Panc1 (cell line): ENCODE measurements at regions not wholly inside any gene's neighbourhood (a gene's known extent, or its start where the extent isn't known, plus 50 kb on each side); places are given as distances from the start of the nearest gene placed in this dataset.

Source experiments
- ATAC-seq: fragments of 200-7000 bp; cut with Tn5 transposase; 2 replicates; pipeline ENCODE4 v1.9.1; 2020; ENCODE audit warnings: mild to moderate bottlenecking, moderate library complexity
- BruUV-seq: library from RNA; stranded (reverse); fragments of 400-500 nt; replicated peaks from 2 replicates; lab custom pipeline; 2021; lab: Mats Ljungman, UMichigan
- CTCF ChIA-PET: fragments of 300-600 bp; sonication (Branson Sonifier 250); formaldehyde crosslinking; loops from one replicate; lab custom pipeline; 2022; ENCODE audit warnings: antibody characterized with exemption; lab: Charles Lee
- POLR2A ChIA-PET: fragments of 300-600 bp; sonication (Branson Sonifier 250); formaldehyde crosslinking; loops from one replicate; lab custom pipeline; 2022; ENCODE audit warnings: antibody characterized with exemption; lab: Charles Lee
- DNase-seq: peaks from one replicate; pipeline ENCODE4 v3.0.0-alpha.2; 2010; ENCODE audit warnings: low read depth, low spot score
- H3K27ac ChIP-seq: 2 replicates; pipeline ENCODE4 v1.5.1; 2011; ENCODE audit warnings: mild to moderate bottlenecking, low read length, inconsistent platforms
- H3K27me3 ChIP-seq: fragments of 200-500 bp; sonication (Bioruptor generic); 2 replicates; pipeline ENCODE4 v1.6.0; 2014; ENCODE audit warnings: low read length, inconsistent platforms; ENCODE audit not compliant: control insufficient read depth, insufficient read depth
- H3K36me3 ChIP-seq: fragments of 200-500 bp; sonication (Bioruptor generic); 2 replicates; pipeline ENCODE4 v1.5.1; 2014; ENCODE audit warnings: inconsistent platforms, mild to moderate bottlenecking, low read length, moderate library complexity; ENCODE audit not compliant: control insufficient read depth, insufficient read depth
- H3K4me1 ChIP-seq: 2 replicates; pipeline ENCODE4 v1.5.1; 2011; ENCODE audit warnings: inconsistent platforms, mild to moderate bottlenecking, low read length, moderate library complexity; ENCODE audit not compliant: control insufficient read depth, insufficient read depth
- H3K4me3 ChIP-seq, 2 experiments: 2 replicates each; pipeline ENCODE4 v1.5.1; 2011 to 2012; ENCODE audit warnings: low read depth in 2 of 2, low read length in 2 of 2, mild to moderate bottlenecking in 2 of 2, inconsistent platforms in 1 of 2, moderate library complexity in 1 of 2
- H3K9me3 ChIP-seq: fragments of 200-500 bp; sonication (Bioruptor generic); 2 replicates; pipeline ENCODE4 v1.5.1; 2014; ENCODE audit warnings: low read depth, mild to moderate bottlenecking, inconsistent platforms, low read length, moderate library complexity; ENCODE audit not compliant: control insufficient read depth, insufficient read depth
- POLR2AphosphoS5 ChIP-seq: IDR thresholded peaks from 2 replicates; pipeline ENCODE4 v1.6.1; 2012; ENCODE audit warnings: mild to moderate bottlenecking, low read depth, low read length, moderate library complexity
- SIN3A ChIP-seq: IDR thresholded peaks from 2 replicates; pipeline ENCODE4 v1.6.1; 2012; ENCODE audit warnings: low read depth, mild to moderate bottlenecking, low read length, moderate library complexity, borderline replicate concordance; ENCODE audit not compliant: insufficient read depth
- TCF7L2 ChIP-seq: IDR thresholded peaks from 2 replicates; pipeline ENCODE4 v1.6.1; 2011; ENCODE audit warnings: mild to moderate bottlenecking, low read depth, low read length, inconsistent platforms
- in situ Hi-C: cut with HindIII; loops from 2 replicates; pipeline ENCODE4 v1.10.0; 2016; ENCODE audit warnings: low sequenced_read_pairs, low pct_unique_long_range_greater_than_20kb
- intact Hi-C: fragments of 100-400 bp; cut with micrococcal nuclease; formaldehyde crosslinking; loops from one replicate; pipeline ENCODE4 v1.10.0; 2022; ENCODE audit not compliant: unreplicated experiment
- TF ChIP-seq, protein P1 (sequence below): fragments of 450-650 bp; IDR thresholded peaks from 2 replicates; pipeline ENCODE4 v1.5.1; 2017; ENCODE audit warnings: mild to moderate bottlenecking
- TF ChIP-seq, protein P2 (sequence below), 2 experiments: IDR thresholded peaks; 2 replicates each; pipeline ENCODE4 v1.6.1; 2011 to 2012; ENCODE audit warnings: low read depth in 2 of 2, control low read depth in 1 of 2, low read length in 1 of 2, mild to moderate bottlenecking in 1 of 2, moderate library complexity in 1 of 2; ENCODE audit not compliant: insufficient read depth in 1 of 2

DNA sequence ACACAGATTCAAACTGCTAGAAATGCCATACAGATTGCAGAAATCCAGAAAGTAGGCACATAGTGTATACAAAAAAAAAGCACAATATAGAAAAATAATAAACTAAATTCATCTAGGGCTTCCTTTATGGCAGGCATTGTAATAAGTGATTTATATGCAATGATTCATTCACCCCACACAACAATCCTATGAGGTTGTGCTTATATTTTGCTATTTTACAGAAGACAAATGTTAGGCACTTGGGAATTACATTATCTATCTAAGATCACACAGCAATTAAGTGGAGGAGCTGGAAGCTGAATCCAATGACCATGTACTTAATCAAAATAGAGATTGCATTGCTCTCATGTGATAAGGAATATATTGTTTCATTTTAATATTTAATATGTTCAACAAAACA, 225.7 kb upstream of the KCNK2 start:
- intact Hi-C loops = no loop called here
- Histone ChIP-seq H3K9me3 (no peaks in the 10 kb centered on the region), H3K27ac (no peak overlapping the region), H3K36me3 (no peaks in the 10 kb centered on the region), H3K4me3 (no peak overlapping the region), H3K27me3 (no peaks in the 10 kb centered on the region), H3K4me1 (no peaks in the 10 kb centered on the region)
- BruUV-seq = no TSS peak
- CTCF ChIA-PET = no interaction called here
- TF ChIP-seq, protein P1, sequence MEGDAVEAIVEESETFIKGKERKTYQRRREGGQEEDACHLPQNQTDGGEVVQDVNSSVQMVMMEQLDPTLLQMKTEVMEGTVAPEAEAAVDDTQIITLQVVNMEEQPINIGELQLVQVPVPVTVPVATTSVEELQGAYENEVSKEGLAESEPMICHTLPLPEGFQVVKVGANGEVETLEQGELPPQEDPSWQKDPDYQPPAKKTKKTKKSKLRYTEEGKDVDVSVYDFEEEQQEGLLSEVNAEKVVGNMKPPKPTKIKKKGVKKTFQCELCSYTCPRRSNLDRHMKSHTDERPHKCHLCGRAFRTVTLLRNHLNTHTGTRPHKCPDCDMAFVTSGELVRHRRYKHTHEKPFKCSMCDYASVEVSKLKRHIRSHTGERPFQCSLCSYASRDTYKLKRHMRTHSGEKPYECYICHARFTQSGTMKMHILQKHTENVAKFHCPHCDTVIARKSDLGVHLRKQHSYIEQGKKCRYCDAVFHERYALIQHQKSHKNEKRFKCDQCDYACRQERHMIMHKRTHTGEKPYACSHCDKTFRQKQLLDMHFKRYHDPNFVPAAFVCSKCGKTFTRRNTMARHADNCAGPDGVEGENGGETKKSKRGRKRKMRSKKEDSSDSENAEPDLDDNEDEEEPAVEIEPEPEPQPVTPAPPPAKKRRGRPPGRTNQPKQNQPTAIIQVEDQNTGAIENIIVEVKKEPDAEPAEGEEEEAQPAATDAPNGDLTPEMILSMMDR = no peak
- TF ChIP-seq TCF7L2 (no peak), SIN3A (no peak), POLR2AphosphoS5 (no peak)
- TF ChIP-seq, protein P2, sequence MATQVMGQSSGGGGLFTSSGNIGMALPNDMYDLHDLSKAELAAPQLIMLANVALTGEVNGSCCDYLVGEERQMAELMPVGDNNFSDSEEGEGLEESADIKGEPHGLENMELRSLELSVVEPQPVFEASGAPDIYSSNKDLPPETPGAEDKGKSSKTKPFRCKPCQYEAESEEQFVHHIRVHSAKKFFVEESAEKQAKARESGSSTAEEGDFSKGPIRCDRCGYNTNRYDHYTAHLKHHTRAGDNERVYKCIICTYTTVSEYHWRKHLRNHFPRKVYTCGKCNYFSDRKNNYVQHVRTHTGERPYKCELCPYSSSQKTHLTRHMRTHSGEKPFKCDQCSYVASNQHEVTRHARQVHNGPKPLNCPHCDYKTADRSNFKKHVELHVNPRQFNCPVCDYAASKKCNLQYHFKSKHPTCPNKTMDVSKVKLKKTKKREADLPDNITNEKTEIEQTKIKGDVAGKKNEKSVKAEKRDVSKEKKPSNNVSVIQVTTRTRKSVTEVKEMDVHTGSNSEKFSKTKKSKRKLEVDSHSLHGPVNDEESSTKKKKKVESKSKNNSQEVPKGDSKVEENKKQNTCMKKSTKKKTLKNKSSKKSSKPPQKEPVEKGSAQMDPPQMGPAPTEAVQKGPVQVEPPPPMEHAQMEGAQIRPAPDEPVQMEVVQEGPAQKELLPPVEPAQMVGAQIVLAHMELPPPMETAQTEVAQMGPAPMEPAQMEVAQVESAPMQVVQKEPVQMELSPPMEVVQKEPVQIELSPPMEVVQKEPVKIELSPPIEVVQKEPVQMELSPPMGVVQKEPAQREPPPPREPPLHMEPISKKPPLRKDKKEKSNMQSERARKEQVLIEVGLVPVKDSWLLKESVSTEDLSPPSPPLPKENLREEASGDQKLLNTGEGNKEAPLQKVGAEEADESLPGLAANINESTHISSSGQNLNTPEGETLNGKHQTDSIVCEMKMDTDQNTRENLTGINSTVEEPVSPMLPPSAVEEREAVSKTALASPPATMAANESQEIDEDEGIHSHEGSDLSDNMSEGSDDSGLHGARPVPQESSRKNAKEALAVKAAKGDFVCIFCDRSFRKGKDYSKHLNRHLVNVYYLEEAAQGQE (IDR thresholded peaks at IDR 0.05; ENCODE audit: insufficient read depth in 1 of 2, low read depth in 2 of 2, low read length in 1 of 2) = no peak
- DNase-seq (no peak), ATAC-seq (no peak)
- in situ Hi-C loops = no loop called here
- POLR2A ChIA-PET = no interaction called here

DNA sequence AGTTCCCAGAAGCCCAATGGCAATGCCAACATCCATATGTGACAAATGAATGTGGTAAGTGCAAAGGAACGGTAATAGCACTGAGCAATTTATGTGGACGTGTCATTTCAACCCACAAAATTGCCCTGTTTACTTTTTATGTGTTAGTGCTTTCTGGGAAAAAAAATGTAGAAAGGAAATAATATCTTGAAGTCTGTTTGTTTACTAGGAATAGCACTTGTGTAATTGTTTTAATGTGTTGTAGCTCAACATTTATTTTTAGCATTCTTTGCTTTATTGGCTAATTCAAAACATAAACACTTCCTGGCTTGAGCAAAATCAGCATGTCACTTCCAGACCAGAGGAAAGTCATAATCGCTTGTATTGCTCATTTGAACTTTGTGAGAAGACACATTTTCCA, 224.8 kb upstream of the KCNK2 start:
- no peak overlapping the region for H3K27ac ChIP-seq
- no peak for ATAC-seq
- H3K27me3 ChIP-seq = no peaks in the 10 kb centered on the region
- in situ Hi-C loops (no loop called here), intact Hi-C loops (no loop called here)
- no peaks in the 10 kb centered on the region for H3K36me3 ChIP-seq
- DNase-seq = no peak
- no peak for TF ChIP-seq TCF7L2
- TF ChIP-seq, protein P2 (IDR thresholded peaks at IDR 0.05; ENCODE audit: insufficient read depth in 1 of 2, low read depth in 2 of 2, low read length in 1 of 2) = no peak
- no TSS peak for BruUV-seq
- ChIA-PET CTCF (no interaction called here), POLR2A (interaction anchor here (0.6 kb wide), 1 partner anchor 674 kb away, joined by 6 read pairs; no protein-coding TSS in a partner anchor)
- no peaks in the 10 kb centered on the region for H3K4me1 ChIP-seq
- H3K9me3 ChIP-seq = no peaks in the 10 kb centered on the region
- no peak overlapping the region for H3K4me3 ChIP-seq
